GM18511 (cell line): ENCODE measurements at regions not wholly inside any gene's neighbourhood (a gene's known extent, or its start where the extent isn't known, plus 50 kb on each side); places are given as distances from the start of the nearest gene placed in this dataset.
"Not testable (repeated sequence)": the region's sequence is repeated elsewhere in the genome, so short reads cannot be mapped to it uniquely, and the experiment has no call there.

Experiments used
- ATAC-seq: cut with Tn5 transposase; IDR thresholded peaks from one replicate; pipeline ENCODE4 v1.9.1; 2021; ENCODE audit warnings: mild to moderate bottlenecking, moderate library complexity; ENCODE audit not compliant: unreplicated experiment

- ATAC-seq = no peak
Measured at GRCh38 chr11:87778357-87778756, 396.9 kb downstream of the RAB38 start.

GRCh38 chr11:87775036-87775435 lies 400.2 kb downstream of the RAB38 start:
- ATAC-seq = no peak

GRCh38 chr11:87769661-87770060 lies 405.6 kb downstream of the RAB38 start:
- ATAC-seq = no peak

- ATAC-seq = no peak
Measured at GRCh38 chr11:87767615-87768014, 407.6 kb downstream of the RAB38 start.

- ATAC-seq = not testable (repeated sequence)
Measured at GRCh38 chr11:87764075-87764474, 411.2 kb downstream of the RAB38 start.

GRCh38 chr11:87754685-87755084 lies 420.6 kb downstream of the RAB38 start:
- no peak for ATAC-seq

GRCh38 chr11:87753143-87753542 lies 422.1 kb downstream of the RAB38 start:
- ATAC-seq = no peak

GRCh38 chr11:87743007-87743406 lies 432.2 kb downstream of the RAB38 start:
- no peak for ATAC-seq

GRCh38 chr11:87740968-87741367 lies 434.3 kb downstream of the RAB38 start:
- ATAC-seq = no peak

- ATAC-seq = no peak
Measured at GRCh38 chr11:87740451-87740850, 434.8 kb downstream of the RAB38 start.

GRCh38 chr11:87739766-87740165 lies 435.5 kb downstream of the RAB38 start:
- no peak for ATAC-seq

- ATAC-seq = no peak
Measured at GRCh38 chr11:87739261-87739660, 436.0 kb downstream of the RAB38 start.

- ATAC-seq = no peak
Measured at GRCh38 chr11:87736928-87737327, 438.3 kb downstream of the RAB38 start.

GRCh38 chr11:87726506-87726905 lies 448.7 kb downstream of the RAB38 start:
- no peak for ATAC-seq

GRCh38 chr11:87724358-87724757 lies 450.9 kb downstream of the RAB38 start:
- ATAC-seq = no peak

- ATAC-seq = peak; percentile 74
Measured at GRCh38 chr11:87722756-87723565, 452.3 kb downstream of the RAB38 start.

- ATAC-seq = no peak
Measured at GRCh38 chr11:87719326-87720073, 455.7 kb downstream of the RAB38 start.

GRCh38 chr11:87712802-87713202 lies 462.4 kb downstream of the RAB38 start:
- ATAC-seq = no peak

- no peak for ATAC-seq
Measured at GRCh38 chr11:87712391-87712790, 462.9 kb downstream of the RAB38 start.

GRCh38 chr11:87703589-87703988 lies 471.7 kb downstream of the RAB38 start:
- not testable (repeated sequence) for ATAC-seq

- no peak for ATAC-seq
Measured at GRCh38 chr11:87675993-87676392, 499.2 kb downstream of the RAB38 start.

GRCh38 chr11:87666730-87667129 lies 508.5 kb downstream of the RAB38 start:
- no peak for ATAC-seq
